ENCODE measurements at regions not wholly inside any gene's neighbourhood (a gene's known extent, or its start where the extent isn't known, plus 50 kb on each side); places are given as distances from the start of the nearest gene placed in this dataset.

DNA sequence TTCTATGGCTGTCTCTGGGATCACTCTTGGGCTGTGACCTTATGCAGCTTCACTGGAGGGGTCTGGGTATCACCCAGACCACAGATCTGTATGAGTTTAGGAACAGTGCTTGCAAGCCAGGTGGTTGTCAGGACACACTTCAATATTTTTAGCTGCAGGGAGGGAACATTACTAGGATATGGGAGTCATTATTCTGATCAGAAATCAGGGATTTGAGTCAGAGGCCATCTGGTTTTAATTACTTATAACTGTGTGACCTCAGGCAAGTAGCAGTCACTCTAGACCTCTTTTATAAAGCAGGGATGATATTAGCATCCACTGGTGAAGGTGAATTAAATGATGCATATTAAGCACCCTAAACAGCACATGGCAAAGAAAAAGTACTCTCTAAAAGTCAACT is 60.1 kb upstream of the NMUR2 start:
- no peak for TF ChIP-seq POLR2AphosphoS5 (IDR thresholded peaks at IDR 0.05; ENCODE audit: borderline replicate concordance, low read depth, low read length)
- no peak for TF ChIP-seq EZH2 (IDR thresholded peaks at IDR 0.05)

Data from SK-N-MC (cell line).